ENCODE measurements at regions not wholly inside any gene's neighbourhood (a gene's known extent, or its start where the extent isn't known, plus 50 kb on each side); places are given as distances from the start of the nearest gene placed in this dataset.

- H2AFZ ChIP-seq = no peak overlapping the region
- BruUV-seq (replicated peaks) = no TSS peak
- no peaks in the 10 kb centered on the region for H3K79me2 ChIP-seq (ENCODE audit: low read depth)
- H3K4me1 ChIP-seq (replicated peaks; ENCODE audit: insufficient read depth) = no peaks in the 10 kb centered on the region
- no peak overlapping the region for H3K4me2 ChIP-seq
- POLR2A ChIA-PET (ENCODE audit: unreplicated experiment) = no interaction called here
- no peaks in the 10 kb centered on the region for H3F3A ChIP-seq (ENCODE audit: insufficient read depth, low read depth)
- H3K36me3 ChIP-seq (ENCODE audit: low read depth) = no peaks in the 10 kb centered on the region
- DNase-seq = peak in 1 of 2 experiments; percentile 12
- H3K9me3 ChIP-seq (ENCODE audit: insufficient read depth, low read depth) = peaks cover 7% of the 10 kb centered on the region; the same call in 1 of the 2 replicates
- H3K27ac ChIP-seq = no peak overlapping the region
- CTCF ChIA-PET = no interaction called here
- no peaks in the 10 kb centered on the region for H3K9me2 ChIP-seq (ENCODE audit: insufficient read depth)
- intact Hi-C loops (cut with micrococcal nuclease; ENCODE audit: unreplicated experiment) = no loop called here
- H4K20me1 ChIP-seq (ENCODE audit: insufficient read depth) = no peaks in the 10 kb centered on the region
- TF ChIP-seq, protein P1, sequence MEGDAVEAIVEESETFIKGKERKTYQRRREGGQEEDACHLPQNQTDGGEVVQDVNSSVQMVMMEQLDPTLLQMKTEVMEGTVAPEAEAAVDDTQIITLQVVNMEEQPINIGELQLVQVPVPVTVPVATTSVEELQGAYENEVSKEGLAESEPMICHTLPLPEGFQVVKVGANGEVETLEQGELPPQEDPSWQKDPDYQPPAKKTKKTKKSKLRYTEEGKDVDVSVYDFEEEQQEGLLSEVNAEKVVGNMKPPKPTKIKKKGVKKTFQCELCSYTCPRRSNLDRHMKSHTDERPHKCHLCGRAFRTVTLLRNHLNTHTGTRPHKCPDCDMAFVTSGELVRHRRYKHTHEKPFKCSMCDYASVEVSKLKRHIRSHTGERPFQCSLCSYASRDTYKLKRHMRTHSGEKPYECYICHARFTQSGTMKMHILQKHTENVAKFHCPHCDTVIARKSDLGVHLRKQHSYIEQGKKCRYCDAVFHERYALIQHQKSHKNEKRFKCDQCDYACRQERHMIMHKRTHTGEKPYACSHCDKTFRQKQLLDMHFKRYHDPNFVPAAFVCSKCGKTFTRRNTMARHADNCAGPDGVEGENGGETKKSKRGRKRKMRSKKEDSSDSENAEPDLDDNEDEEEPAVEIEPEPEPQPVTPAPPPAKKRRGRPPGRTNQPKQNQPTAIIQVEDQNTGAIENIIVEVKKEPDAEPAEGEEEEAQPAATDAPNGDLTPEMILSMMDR (conservative IDR thresholded peaks at IDR 0.05) = no peak
- TF ChIP-seq EZH2 (IDR thresholded peaks at IDR 0.05; ENCODE audit: low read depth) = no peak
- no peak overlapping the region for H3K4me3 ChIP-seq
- no peaks in the 10 kb centered on the region for H3K27me3 ChIP-seq (ENCODE audit: insufficient read depth, low read depth)
Measured at GRCh38 chr13:107020393-107020792, 452.5 kb upstream of the ARGLU1 start.

DNA sequence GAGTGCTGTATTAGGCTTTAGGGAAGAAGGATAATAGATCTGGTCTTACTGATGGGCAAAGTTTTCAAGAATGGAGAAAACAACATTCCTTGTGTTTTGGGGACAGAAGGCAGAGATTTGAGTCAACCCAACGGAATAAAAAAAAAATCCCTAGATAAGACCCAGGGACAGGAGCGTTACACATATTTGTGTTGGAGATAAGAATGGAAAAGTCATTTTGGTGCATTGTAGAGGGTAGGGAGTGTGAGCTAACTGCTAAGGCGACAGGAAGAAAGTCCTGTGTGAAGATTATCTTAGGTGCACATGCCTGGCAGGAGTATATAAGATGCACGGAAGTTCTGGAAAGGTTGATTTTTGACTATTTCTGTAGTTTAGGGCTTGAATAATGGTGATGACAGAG lies 450.3 kb upstream of the ARGLU1 start:
- no peak for TF ChIP-seq EZH2 (IDR thresholded peaks at IDR 0.05; ENCODE audit: low read depth)
- TF ChIP-seq, protein P1 (conservative IDR thresholded peaks at IDR 0.05) = no peak
- DNase-seq = no peak
- Histone ChIP-seq H3K36me3 (ENCODE audit: low read depth) (no peaks in the 10 kb centered on the region), H3K27me3 (ENCODE audit: insufficient read depth, low read depth) (no peaks in the 10 kb centered on the region), H3K27ac (no peak overlapping the region), H3K4me2 (no peak overlapping the region), H4K20me1 (ENCODE audit: insufficient read depth) (no peaks in the 10 kb centered on the region), H3F3A (ENCODE audit: insufficient read depth, low read depth) (no peaks in the 10 kb centered on the region), H3K79me2 (ENCODE audit: low read depth) (no peaks in the 10 kb centered on the region), H3K4me1 (replicated peaks; ENCODE audit: insufficient read depth) (no peaks in the 10 kb centered on the region), H2AFZ (no peak overlapping the region), H3K9me3 (ENCODE audit: insufficient read depth, low read depth) (peaks cover 7% of the 10 kb centered on the region; the same call in 1 of the 2 replicates), H3K4me3 (no peak overlapping the region), H3K9me2 (ENCODE audit: insufficient read depth) (no peaks in the 10 kb centered on the region)
- CTCF ChIA-PET = no interaction called here
- BruUV-seq (replicated peaks) = no TSS peak
- intact Hi-C loops (cut with micrococcal nuclease; ENCODE audit: unreplicated experiment) = no loop called here
- POLR2A ChIA-PET (ENCODE audit: unreplicated experiment) = no interaction called here

GRCh38 chr13:107006661-107007060 lies 438.7 kb upstream of the ARGLU1 start:
- no peaks in the 10 kb centered on the region for H3K4me1 ChIP-seq (replicated peaks; ENCODE audit: insufficient read depth)
- no peaks in the 10 kb centered on the region for H4K20me1 ChIP-seq (ENCODE audit: insufficient read depth)
- no peak overlapping the region for H3K27ac ChIP-seq
- no peak for DNase-seq
- TF ChIP-seq EZH2 (IDR thresholded peaks at IDR 0.05; ENCODE audit: low read depth) = no peak
- TF ChIP-seq, protein P1 (conservative IDR thresholded peaks at IDR 0.05) = no peak
- intact Hi-C loops (cut with micrococcal nuclease; ENCODE audit: unreplicated experiment) = no loop called here
- ChIA-PET POLR2A (ENCODE audit: unreplicated experiment) (no interaction called here), CTCF (no interaction called here)
- no peaks in the 10 kb centered on the region for H3K27me3 ChIP-seq (ENCODE audit: insufficient read depth, low read depth)
- no peaks in the 10 kb centered on the region for H3K9me3 ChIP-seq (ENCODE audit: insufficient read depth, low read depth)
- H3K4me2 ChIP-seq = no peak overlapping the region
- no TSS peak for BruUV-seq (replicated peaks)
- H3F3A ChIP-seq (ENCODE audit: insufficient read depth, low read depth) = no peaks in the 10 kb centered on the region
- H2AFZ ChIP-seq = no peak overlapping the region
- H3K36me3 ChIP-seq (ENCODE audit: low read depth) = no peaks in the 10 kb centered on the region
- H3K9me2 ChIP-seq (ENCODE audit: insufficient read depth) = no peaks in the 10 kb centered on the region; the same call in 1 of the 2 replicates
- no peaks in the 10 kb centered on the region for H3K79me2 ChIP-seq (ENCODE audit: low read depth)
- no peak overlapping the region for H3K4me3 ChIP-seq
